ENCODE measurements at regions not wholly inside any gene's neighbourhood (a gene's known extent, or its start where the extent isn't known, plus 50 kb on each side); places are given as distances from the start of the nearest gene placed in this dataset.

DNA sequence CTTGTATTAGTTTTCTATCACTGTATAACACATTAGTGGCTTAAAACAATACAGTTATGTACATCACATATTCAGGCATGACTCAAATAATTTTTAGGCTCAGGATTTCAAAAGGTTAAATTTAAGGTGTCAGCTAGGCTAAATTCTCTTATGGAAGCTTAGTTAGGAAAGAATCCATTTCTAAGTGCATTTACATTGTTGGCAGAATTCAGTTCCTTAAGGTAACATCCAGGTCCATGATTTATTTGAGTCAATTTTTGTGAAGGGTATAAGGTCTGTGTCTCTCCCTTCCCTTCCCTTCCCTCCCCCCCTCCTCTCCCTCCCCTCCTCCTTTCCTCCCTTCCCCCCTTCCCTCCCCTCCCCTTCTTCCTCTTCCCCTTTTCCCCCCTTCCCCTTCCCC is 399.0 kb upstream of the CNTN5 start:
- H2AFZ ChIP-seq (ENCODE audit: low read depth, low read length), result no peak overlapping the region
- POLR2A ChIA-PET, result no interaction called here

More for the DNA sequence above, 399.0 kb upstream of the CNTN5 start:
- Histone ChIP-seq H3K79me2 (ENCODE audit: control insufficient read depth, insufficient read depth, low read length) (no peaks in the 10 kb centered on the region), H3K9me1 (replicated peaks; ENCODE audit: control insufficient read depth, extremely low read depth, insufficient read depth, low read length) (no peaks in the 10 kb centered on the region), H3K36me3 (ENCODE audit: control insufficient read depth in 2 of 2, extremely low read depth in 1 of 2, insufficient read depth in 2 of 2, low read length in 2 of 2) (no peaks in the 10 kb centered on the region), H3K9me3 (replicated peaks; ENCODE audit: control insufficient read depth, insufficient read depth, low read length) (peaks cover 4% of the 10 kb centered on the region), H3K4me2 (ENCODE audit: insufficient read depth, low read length) (no peak overlapping the region), H4K20me1 (replicated peaks; ENCODE audit: control insufficient read depth, extremely low read depth, insufficient read depth, low read length) (no peaks in the 10 kb centered on the region), H3K27ac (ENCODE audit: insufficient read depth, low read depth, low read length) (no peak overlapping the region), H3K4me3 (replicated peaks in 1 of 3; ENCODE audit: insufficient read depth in 1 of 3, low read depth in 1 of 3, low read length in 3 of 3) (no peak overlapping the region), H3K4me1 (ENCODE audit: control insufficient read depth, extremely low read depth, insufficient read depth, low read length) (no peaks in the 10 kb centered on the region), H3K9ac (replicated peaks; ENCODE audit: extremely low read depth, insufficient read depth, low read length) (no peak overlapping the region), H3K27me3 (ENCODE audit: control insufficient read depth in 2 of 2, insufficient read depth in 2 of 2, low read length in 2 of 2) (no peaks in the 10 kb centered on the region)
- no TSS peak for BruUV-seq (replicated peaks)
- TF ChIP-seq, protein P1, sequence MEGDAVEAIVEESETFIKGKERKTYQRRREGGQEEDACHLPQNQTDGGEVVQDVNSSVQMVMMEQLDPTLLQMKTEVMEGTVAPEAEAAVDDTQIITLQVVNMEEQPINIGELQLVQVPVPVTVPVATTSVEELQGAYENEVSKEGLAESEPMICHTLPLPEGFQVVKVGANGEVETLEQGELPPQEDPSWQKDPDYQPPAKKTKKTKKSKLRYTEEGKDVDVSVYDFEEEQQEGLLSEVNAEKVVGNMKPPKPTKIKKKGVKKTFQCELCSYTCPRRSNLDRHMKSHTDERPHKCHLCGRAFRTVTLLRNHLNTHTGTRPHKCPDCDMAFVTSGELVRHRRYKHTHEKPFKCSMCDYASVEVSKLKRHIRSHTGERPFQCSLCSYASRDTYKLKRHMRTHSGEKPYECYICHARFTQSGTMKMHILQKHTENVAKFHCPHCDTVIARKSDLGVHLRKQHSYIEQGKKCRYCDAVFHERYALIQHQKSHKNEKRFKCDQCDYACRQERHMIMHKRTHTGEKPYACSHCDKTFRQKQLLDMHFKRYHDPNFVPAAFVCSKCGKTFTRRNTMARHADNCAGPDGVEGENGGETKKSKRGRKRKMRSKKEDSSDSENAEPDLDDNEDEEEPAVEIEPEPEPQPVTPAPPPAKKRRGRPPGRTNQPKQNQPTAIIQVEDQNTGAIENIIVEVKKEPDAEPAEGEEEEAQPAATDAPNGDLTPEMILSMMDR (IDR thresholded peaks at IDR 0.05; ENCODE audit: extremely low read depth in 1 of 2, insufficient read depth in 1 of 2, low read depth in 1 of 2, low read length in 2 of 2), result no peak
- TF ChIP-seq POLR2A (IDR thresholded peaks at IDR 0.05; ENCODE audit: low read depth, low read length), result no peak
- TF ChIP-seq JUN (IDR thresholded peaks at IDR 0.05; ENCODE audit: borderline replicate concordance, insufficient read depth, insufficient read length, low read depth), result no peak
- no peak for TF ChIP-seq FOS (IDR thresholded peaks at IDR 0.05; ENCODE audit: borderline replicate concordance, insufficient read depth, low read length)
- TF ChIP-seq EZH2 (IDR thresholded peaks at IDR 0.05; ENCODE audit: borderline replicate concordance, low read depth, low read length, severe bottlenecking), result no peak
- TF ChIP-seq, protein P2, sequence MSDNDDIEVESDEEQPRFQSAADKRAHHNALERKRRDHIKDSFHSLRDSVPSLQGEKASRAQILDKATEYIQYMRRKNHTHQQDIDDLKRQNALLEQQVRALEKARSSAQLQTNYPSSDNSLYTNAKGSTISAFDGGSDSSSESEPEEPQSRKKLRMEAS (IDR thresholded peaks at IDR 0.05; ENCODE audit: insufficient read depth, insufficient read length), result no peak
- no peak for TF ChIP-seq MYC (IDR thresholded peaks at IDR 0.05; ENCODE audit: low read depth, low read length)
- TF ChIP-seq POLR2AphosphoS5 (IDR thresholded peaks at IDR 0.05; ENCODE audit: insufficient read depth, low read depth, low read length), result no peak
- no peak for TF ChIP-seq GATA2 (IDR thresholded peaks at IDR 0.05; ENCODE audit: insufficient read depth, insufficient read length, low read depth, low read length)
- DNase-seq (ENCODE audit: low read depth, low spot score), result no peak
- dilution Hi-C loops (cut with MboI; ENCODE audit: extremely low pct_ligation_motif_present, low sequenced_read_pairs), result no loop called here
- CTCF ChIA-PET, result no interaction called here
- no peak for FAIRE-seq
- intact Hi-C loops (cut with micrococcal nuclease), result no loop called here

All from endothelial cell of umbilical vein (primary cell).